NCI-H146 (cell line): ENCODE measurements at regions not wholly inside any gene's neighbourhood (a gene's known extent, or its start where the extent isn't known, plus 50 kb on each side); places are given as distances from the start of the nearest gene placed in this dataset.

Source experiments
- DNase-seq: peaks from one replicate; lab custom pipeline; 2025; lab: John Stamatoyannopoulos, UW

GRCh38 chr3:14286887-14287500 lies 108.4 kb downstream of the LSM3 start:
- peak; percentile 94 for DNase-seq

DNA sequence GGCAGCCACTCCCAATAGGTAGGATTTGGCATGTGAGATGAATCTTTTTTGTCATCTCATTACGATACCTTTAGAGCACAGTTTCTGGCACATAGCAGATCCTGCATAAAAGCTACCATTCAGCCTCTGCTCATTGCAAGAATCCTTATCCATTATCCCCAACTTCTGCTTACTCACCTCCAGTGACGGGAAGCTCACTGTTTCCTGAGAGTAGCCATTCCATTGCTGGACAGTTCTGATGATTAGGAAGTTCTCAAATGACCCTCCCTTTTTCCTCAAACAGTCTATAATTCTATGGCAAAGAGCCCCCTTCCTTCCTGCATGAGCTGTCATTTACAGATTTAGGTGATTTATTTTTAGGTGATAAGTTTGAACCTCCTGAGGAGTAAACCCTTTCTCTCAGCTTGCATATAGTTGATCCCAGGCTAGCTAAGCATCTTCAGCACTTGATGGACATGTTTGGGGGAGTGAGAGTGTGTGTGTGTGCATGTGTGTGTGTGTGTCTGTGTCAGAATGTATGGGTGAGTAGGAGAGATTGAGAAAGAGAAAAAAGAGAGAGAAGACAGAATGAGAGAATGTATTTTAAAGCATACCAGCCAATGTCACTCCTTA lies 109.7 kb downstream of the LSM3 start:
- no peak for DNase-seq

DNA sequence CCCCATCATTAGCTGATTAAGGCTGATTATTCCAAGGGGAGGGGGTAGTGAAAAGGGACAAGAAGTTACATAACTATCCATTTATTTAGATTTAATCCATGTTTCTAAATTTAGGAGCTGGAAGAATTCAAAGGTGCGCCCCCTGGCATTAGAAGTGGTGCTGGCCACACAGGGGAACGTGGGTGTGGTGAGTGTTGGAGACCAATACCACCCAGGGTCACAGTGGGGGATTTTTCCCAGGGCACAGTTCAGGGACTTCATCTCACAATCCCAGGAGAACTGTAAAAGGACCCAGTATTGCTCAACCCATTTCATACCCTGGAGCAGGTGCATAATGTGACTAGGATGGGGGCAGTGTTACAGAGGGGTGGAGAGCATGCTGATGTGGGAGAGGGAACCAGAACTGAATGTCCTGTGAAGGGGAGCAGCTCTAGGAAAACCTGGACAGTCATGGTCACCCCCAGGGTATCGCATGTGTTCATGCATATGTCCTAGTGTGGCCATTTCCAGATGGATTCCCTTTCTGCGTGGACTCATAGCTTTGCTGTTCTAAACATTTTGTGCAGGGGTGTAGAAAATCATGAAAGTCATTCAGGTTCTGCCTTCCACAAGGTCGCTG lies 110.3 kb downstream of the LSM3 start:
- DNase-seq, result no peak

GRCh38 chr3:14289590-14290461 lies 111.2 kb downstream of the LSM3 start:
- peak; percentile 10 for DNase-seq

DNA sequence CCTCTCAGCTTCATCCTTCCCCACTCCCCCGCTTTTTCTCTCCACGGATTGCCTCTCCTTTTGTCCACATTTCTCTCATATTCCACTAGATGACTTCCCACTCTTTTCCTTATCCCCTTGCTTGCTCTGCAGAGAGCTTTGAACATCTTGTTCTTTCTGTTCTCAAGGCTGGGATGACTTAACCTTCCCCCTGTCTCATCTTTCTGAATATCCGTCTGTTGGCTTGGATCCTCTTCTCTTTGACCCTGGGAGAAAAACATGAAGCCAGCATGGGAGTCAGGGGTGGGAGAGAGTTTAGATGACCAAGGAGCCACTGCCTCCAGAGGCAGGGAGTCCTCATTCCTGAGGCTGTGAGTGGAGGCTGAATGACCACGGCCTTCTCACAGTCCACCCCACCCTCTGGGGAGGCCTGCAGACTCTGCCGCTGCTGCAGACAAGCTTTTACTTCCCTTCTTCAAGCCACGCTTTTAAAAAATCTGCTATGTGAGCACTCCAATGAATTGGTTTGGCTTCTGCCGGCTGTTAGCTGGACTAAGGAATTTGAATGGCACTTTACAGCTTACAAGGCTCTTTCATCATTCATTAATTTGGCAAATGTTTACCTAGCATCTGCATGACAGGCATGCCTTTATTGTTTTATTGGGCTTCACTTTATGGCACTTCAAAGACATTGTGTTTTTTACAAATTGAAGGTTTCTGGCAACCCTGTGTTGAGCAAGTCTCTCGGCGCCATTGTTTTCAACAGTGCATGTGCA lies 111.6 kb upstream of the SLC6A6 start:
- DNase-seq, result no peak

DNA sequence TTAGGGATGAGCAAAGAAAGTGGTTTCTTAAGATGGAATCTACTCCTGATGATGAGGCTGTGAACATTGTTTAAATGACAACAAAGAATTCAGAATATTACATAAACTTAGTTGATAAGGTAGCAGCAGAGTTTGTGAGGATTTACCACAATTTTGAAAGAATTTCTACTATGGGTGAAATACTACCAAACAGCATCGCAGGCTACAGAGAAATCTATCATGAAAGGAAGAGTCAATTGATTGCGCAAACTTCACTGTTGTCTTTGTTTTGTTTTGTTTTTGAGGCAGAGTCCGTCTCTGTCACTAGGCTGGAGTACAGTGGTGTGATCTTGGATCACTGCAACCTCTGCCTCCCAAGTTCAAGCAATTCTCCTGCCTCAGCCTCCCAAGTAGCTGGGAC lies 107.4 kb upstream of the SLC6A6 start:
- DNase-seq, result no peak

GRCh38 chr3:14295801-14296200 lies 106.6 kb upstream of the SLC6A6 start:
- DNase-seq, result no peak

DNA sequence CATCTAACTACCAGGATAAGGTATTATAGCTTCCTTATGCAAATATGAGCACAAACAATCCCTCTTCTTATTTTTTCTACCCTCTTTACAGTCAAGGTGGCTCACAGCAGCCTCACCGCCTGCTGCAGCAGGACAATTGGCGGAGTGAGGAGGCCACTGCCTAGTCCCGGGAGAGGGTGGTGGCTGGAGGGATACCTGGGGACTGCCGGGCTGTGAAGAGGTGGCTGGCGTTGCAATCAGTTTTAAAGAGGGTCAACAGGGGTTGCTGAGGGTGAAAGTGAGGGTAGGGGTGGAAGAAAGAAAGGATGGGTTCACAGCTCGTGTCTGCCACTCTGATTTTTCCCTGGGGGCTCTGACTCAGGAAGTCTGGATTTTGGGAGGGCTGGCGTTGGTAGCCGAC lies 105.1 kb upstream of the SLC6A6 start:
- no peak for DNase-seq

DNA sequence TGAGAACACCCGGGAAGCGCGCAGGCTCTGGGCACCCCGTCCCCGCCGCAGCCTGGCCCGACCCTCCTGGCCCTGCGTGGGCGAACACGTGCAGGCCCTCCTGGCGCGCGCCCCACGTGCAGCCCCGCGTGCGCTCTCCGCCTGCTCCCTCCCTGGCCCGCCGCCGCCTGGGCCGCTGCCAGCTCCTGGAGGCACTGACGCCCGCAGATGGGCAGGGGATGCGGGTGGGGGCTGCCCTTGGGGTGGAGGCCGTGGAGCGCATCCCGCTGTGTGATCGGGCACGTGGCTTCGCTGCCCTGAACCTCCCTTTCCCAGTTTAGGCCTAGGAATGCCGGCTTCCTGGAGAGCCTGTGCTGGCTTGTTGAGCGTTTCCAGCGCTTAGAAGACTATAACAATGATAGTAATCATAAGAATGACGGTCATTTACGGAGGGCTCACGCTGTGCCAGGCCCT lies 104.6 kb upstream of the SLC6A6 start:
- DNase-seq, result no peak

DNA sequence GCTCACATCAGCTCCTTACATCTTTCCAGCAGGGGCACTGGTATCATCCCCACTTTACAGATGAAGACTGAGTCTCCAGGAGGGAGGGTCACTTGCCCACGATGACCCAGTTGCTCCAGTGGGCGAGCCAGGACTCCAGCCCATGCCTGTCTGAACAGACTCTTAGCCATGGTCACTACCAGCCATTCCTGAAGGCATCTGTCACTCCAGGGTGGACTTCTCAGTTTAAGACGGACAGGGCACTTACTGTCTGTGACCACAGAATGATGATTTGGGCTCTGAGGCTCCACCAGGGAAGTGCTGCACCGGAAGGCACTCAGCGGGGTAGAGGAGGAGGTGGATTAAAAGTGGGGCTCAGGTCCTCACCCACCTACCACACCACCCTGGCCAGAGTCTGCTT lies 104.0 kb upstream of the SLC6A6 start:
- DNase-seq, result no peak

DNA sequence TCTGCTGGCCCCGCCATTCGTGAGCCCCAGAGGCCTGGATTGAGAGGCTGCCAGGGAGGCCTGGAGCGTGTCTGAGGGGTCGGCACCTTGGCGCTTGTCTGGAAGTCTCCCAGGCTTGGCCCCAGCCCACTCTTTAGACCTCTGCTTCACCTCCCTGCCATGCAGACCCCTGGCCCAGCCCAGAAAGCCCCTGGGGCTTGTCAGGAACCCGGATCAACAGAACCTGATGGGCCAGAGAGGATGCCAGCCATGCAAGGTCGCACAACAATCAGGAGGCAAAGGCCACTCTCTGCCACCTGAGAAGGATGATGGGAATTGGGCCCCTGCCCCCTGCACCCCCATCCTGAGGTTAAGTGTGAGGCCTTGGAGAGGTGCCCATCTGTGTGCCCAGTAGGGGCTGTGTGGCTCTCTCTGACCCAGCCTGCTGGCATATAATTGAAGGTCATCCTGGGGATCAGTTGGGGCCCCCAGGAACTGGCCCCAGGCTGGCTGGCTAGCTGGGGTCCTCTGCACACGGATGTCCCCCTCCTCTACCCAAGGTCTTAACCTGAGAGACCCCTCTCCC lies 103.3 kb upstream of the SLC6A6 start:
- DNase-seq, result no peak

DNA sequence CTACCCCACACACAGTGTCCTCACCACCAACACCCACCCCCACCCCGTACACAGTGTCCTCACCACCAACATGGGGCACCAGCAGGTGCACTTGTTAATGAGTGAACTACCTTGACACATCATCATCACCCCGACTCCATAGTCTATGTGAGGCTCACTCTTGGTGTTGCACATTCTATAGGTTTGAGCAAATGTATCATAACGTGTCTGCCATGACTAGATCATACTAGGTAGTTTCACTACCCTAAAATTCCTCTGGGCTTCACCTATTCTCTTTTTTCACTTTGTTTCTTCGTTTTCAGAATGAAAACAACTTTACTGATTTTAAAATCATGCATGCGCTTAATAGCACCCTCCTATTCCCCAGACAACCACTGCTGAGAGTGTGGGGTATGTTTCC lies 102.6 kb upstream of the SLC6A6 start:
- no peak for DNase-seq

GRCh38 chr3:14300721-14301399 lies 101.5 kb upstream of the SLC6A6 start:
- DNase-seq, result no peak

GRCh38 chr3:14301558-14301957 lies 100.8 kb upstream of the SLC6A6 start:
- DNase-seq, result no peak

- no peak for DNase-seq
Measured at GRCh38 chr3:14303336-14304100, 98.9 kb upstream of the SLC6A6 start.

DNA sequence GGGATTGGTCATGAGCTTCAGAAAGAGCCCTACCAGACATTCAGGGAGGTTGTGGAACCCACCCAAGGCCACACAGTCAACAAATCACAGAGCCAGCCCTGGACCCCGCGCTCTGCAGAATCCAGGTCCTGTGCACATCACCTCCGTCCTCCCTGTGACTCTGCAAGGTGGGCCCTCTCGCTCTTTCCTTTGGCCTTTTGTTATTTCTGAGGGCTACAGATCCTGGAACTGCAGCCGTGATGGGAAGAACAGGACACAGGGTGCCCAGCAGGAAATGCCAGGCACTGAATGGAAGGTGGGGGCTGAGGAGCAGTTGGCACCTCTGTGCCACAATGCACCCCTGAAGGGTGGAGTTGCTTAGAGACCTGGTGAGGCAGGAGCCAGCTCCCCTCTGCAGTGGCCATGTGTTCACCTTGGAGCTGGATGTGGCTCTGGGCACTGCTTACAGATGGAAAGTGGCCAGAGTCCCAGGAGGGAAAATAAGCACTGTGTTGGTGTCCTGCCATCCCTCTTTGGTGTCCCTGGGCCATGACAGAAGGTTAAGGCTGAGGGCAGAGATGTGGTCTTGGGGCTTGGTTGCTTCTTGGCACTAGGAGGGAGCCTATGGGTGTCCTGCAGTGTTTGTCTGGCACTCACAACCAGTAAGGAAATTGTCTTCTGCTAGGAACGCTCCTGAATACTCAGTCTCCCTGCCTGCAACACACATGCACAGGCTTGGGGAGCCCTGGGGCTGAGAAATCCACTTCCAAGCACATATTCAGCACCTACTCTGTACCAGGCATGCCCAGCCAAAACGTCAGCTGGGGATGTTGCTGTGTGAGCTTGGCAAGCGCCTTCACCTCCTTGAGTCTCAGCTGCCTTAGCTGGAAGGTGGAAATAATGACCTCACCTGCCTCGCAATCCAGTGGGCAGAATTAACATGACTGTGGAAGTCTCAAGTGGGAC lies 98.0 kb upstream of the SLC6A6 start:
- no peak for DNase-seq

DNA sequence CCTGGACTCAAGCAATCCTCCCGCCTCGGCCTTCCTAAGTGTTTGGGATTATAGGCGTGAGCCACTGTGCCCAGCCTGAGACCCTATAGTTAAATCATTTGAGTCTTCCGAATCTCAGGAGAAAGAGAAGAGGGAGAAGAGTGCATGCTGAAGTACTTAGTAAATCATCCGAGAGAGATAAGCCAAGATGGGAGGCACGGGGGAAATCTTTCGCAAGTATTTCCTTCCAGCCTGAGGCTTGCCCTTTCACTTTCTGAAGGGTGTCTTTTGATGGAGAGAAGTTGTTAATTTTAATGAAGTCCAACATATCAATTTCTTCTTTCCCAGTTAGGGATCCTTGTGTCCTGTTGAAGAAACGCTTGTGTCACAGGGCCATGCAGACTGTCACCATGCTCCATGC lies 97.1 kb upstream of the SLC6A6 start:
- no peak for DNase-seq

DNA sequence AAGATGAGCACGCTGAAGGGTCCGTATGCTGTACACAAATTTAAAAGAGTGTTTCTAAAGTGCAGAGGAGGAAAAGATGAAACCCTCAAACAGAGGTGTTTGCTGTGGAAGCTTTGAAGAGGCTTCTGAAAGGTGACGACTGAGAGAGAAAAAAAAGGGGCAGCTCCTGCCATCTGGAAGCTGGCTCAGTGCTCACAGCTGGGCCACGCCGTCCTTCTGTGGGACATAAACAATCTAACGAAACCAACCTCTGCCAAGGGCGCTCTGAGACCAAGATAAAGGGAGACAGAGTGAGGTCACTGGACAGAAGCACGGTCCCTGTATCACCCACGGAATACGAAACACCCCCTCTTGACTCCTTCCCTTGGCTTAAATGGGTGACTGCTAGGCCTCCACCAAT lies 96.3 kb upstream of the SLC6A6 start:
- no peak for DNase-seq

DNA sequence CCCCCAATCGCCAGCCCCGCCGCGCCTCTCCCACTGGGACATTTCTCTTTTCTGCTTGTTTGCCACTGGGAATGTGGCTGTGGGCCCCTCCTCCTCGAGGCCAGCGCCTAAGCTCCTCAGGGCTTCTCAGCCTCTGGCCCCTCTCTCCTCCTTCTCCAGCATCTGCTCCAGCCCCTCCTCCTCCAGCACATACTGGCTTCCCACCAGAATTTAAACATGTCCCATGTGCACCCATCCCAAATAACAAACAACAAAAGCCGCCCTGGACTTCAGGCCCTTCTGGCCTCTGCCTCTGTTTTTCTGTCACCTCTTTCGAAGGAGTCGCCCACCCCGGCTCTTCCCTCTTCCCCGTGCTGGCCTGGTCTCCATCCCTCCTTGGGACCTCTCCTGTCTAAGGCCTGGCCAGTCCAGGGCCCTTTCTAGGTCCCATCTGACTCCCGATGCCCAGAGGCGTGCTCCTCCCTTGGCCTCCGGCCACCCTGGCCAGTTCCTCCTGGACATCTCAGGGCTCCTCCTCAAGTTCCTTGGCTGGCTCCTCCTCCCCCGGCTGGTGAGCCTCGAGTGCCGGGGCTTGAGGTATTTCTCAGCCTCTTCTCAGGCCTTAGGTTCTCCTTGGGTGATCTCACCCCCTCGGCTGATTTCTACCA lies 94.6 kb upstream of the SLC6A6 start:
- no peak for DNase-seq
